Omental fat pad (tissue), 3 donors: ENCODE measurements at regions not wholly inside any gene's neighbourhood (a gene's known extent, or its start where the extent isn't known, plus 50 kb on each side); places are given as distances from the start of the nearest gene placed in this dataset.
"Not testable (repeated sequence)": the region's sequence is repeated elsewhere in the genome, so short reads cannot be mapped to it uniquely, and the experiment has no call there.

ENCODE experiments used
- ATAC-seq: fragments of 150-250 bp; one replicate; pipeline ENCODE4 v1.9.1; 2016; ENCODE audit warnings: mild to moderate bottlenecking, moderate library complexity; ENCODE audit not compliant: low FRiP score
- DNase-seq: peaks from one replicate; pipeline ENCODE4 v3.0.0-alpha.2; 2019; ENCODE audit warnings: low spot score
- CTCF ChIP-seq, 3 donors: fragments of 450-650 bp; IDR thresholded peaks; one replicate each; pipeline ENCODE4 v1.5.1; 2016 to 2017; ENCODE audit warnings: antibody characterized with exemption in 3 of 3, mild to moderate bottlenecking in 3 of 3, moderate library complexity in 2 of 3

- ATAC-seq, result no peak
Observed at GRCh38 chr4:124817531-124817930, 105.0 kb upstream of the ANKRD50 start.

GRCh38 chr4:124812203-124812602 lies 99.7 kb upstream of the ANKRD50 start:
- not testable (repeated sequence) for DNase-seq, ATAC-seq

More at GRCh38 chr4:124817531-124817930, 105.0 kb upstream of the ANKRD50 start:
- TF ChIP-seq CTCF (IDR thresholded peaks at IDR 0.05), result no peak
- DNase-seq, result no peak

GRCh38 chr4:124810827-124811226 lies 98.3 kb upstream of the ANKRD50 start:
- ATAC-seq (no peak), DNase-seq (no peak)
- TF ChIP-seq CTCF (IDR thresholded peaks at IDR 0.05), result no peak

- no peak for TF ChIP-seq CTCF (IDR thresholded peaks at IDR 0.05)
- ATAC-seq (no peak), DNase-seq (no peak)
Observed at GRCh38 chr4:124807421-124807820, 94.9 kb upstream of the ANKRD50 start.

- no peak for TF ChIP-seq CTCF (IDR thresholded peaks at IDR 0.05)
- no peak for DNase-seq
- no peak for ATAC-seq
Observed at GRCh38 chr4:124806403-124806802, 93.9 kb upstream of the ANKRD50 start.

- DNase-seq (no peak), ATAC-seq (no peak)
- TF ChIP-seq CTCF (IDR thresholded peaks at IDR 0.05), result no peak
Observed at GRCh38 chr4:124804584-124804983, 92.1 kb upstream of the ANKRD50 start.

- no peak for TF ChIP-seq CTCF (IDR thresholded peaks at IDR 0.05)
- no peak for ATAC-seq
- no peak for DNase-seq
Observed at GRCh38 chr4:124804041-124804440, 91.5 kb upstream of the ANKRD50 start.

GRCh38 chr4:124803641-124804040 lies 91.1 kb upstream of the ANKRD50 start:
- ATAC-seq (no peak), DNase-seq (no peak)
- no peak for TF ChIP-seq CTCF (IDR thresholded peaks at IDR 0.05)
